A673 (cell line): ENCODE measurements at regions not wholly inside any gene's neighbourhood (a gene's known extent, or its start where the extent isn't known, plus 50 kb on each side); places are given as distances from the start of the nearest gene placed in this dataset.

Experiments
- EZH2 ChIP-seq: fragments of 200-600 bp; sonication (generic); IDR thresholded peaks from 2 replicates; pipeline ENCODE4 v1.6.1; 2017; ENCODE audit warnings: borderline replicate concordance, low read depth, mild to moderate bottlenecking, mixed read lengths, antibody characterized with exemption, low read length; ENCODE audit not compliant: poor library complexity, severe bottlenecking
- TF ChIP-seq, protein P1 (sequence below): fragments of 300-800, 200-600 bp; sonication (generic); conservative IDR thresholded peaks from 2 replicates; pipeline ENCODE4 v1.5.1; 2017; ENCODE audit warnings: low read depth, mild to moderate bottlenecking, antibody characterized with exemption, low read length, moderate library complexity, mixed read lengths

DNA sequence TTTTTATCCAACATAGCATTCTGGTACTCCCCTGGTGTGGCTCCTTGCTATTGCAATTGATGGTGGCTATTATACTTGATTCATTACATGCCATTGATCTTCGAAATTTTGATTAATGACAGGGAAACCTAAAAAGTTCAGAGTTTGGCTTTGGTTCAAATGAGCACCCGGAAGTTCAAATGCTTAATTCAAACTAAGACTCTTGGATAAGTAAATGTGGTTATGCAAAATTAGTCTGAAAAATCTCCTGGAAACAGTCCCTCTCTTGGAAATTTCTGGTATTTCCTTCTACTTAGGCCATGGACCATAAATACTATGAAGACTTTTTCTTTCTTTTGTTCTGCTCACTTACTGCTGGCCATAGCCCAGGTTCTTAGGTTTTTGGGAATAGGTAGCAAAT lies 65.3 kb upstream of the SMIM21 start:
- TF ChIP-seq EZH2 = no peak
- TF ChIP-seq, protein P1, sequence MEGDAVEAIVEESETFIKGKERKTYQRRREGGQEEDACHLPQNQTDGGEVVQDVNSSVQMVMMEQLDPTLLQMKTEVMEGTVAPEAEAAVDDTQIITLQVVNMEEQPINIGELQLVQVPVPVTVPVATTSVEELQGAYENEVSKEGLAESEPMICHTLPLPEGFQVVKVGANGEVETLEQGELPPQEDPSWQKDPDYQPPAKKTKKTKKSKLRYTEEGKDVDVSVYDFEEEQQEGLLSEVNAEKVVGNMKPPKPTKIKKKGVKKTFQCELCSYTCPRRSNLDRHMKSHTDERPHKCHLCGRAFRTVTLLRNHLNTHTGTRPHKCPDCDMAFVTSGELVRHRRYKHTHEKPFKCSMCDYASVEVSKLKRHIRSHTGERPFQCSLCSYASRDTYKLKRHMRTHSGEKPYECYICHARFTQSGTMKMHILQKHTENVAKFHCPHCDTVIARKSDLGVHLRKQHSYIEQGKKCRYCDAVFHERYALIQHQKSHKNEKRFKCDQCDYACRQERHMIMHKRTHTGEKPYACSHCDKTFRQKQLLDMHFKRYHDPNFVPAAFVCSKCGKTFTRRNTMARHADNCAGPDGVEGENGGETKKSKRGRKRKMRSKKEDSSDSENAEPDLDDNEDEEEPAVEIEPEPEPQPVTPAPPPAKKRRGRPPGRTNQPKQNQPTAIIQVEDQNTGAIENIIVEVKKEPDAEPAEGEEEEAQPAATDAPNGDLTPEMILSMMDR = no peak
